IPS-NIHi11 (cell line): ENCODE measurements at regions not wholly inside any gene's neighbourhood (a gene's known extent, or its start where the extent isn't known, plus 50 kb on each side); places are given as distances from the start of the nearest gene placed in this dataset.
"Not testable (repeated sequence)": the region's sequence is repeated elsewhere in the genome, so short reads cannot be mapped to it uniquely, and the experiment has no call there.

Experiments
- DNase-seq: peaks from one replicate; pipeline ENCODE4 v3.0.0; 2012; ENCODE audit warnings: mixed read lengths, low spot score

DNA sequence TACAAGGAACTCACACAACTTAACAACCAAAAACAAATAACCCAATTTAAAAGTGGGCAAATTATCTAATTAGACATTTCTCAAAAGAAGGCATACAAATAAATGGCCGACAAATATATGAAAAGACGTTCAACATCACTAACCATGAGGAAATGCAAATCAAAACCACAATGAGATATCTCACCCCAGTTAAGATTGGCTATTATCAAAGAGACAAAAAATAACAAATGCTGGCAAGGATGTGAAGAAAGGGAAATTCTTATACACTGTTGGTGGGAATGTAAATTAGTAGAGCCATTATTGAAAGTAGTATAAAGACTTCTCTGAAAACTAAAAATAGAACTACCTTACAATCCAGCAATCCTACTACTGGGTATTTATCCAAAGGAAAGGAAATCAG is 96.7 kb upstream of the SIRPG start:
- no peak for DNase-seq

DNA sequence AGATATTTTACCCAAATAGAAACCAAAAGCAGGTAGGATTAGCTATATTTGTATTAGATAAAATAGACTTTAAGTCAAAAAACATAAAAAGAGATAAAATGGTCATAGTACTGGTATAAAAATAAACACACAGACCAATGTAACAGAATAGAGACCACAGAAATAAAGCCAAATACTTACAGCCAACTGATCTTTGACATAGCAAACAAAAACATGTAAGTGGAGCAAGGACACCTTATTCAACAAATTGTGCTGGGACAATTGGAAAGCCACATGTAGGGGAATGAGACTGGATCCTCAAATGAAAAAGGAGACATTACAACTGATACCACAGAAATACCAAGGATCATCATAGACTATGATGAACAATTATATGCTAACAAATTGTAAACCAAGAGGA is 94.5 kb upstream of the SIRPG start:
- no peak for DNase-seq

DNA sequence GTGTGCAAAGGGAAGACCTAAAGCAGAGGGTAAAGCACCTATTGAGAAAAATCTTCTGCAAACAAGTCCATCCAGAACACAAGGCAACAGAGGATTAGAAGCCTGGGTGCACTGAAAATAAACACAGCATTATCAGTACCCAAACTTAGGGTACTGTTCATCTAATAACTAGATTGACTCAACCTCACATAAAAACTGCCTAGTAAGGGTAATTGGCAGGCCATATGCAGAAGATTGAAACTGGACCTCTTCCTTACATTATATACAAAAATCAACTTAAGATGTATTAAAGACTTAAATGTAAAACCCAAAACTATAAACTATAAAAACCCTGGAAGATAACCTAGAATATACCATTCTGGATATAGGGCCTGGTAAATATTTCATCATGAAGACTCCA is 91.2 kb upstream of the SIRPG start:
- no peak for DNase-seq

DNA sequence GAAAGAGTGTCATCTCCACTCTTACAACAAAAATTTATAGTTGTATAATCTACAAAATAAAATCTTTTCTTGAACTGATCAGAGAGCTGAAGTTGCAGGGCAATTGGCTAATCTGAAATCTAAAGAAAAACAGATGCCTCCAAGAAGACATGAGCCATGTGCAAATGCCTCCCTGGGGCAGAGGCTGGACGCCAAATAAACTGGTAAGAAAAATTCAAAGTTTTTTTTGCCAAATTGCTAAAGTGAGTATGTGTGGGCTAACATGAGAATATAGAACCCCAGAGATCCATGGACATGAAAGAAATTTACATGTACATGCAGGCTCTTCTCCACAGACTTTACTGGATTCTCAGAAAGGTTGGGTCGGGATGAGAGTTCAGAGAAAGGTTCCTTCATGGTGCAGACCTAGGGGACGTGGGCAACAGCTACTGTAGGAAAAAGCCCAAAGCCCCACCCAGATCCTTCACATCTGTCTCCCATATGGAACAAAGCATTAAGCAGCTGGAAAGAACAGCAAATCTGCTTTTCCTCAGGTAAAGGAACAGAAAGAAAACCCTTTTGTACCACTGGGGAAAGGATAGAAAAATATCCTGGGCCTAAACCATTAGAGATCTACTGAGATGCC is 90.5 kb upstream of the SIRPG start:
- DNase-seq = no peak

DNA sequence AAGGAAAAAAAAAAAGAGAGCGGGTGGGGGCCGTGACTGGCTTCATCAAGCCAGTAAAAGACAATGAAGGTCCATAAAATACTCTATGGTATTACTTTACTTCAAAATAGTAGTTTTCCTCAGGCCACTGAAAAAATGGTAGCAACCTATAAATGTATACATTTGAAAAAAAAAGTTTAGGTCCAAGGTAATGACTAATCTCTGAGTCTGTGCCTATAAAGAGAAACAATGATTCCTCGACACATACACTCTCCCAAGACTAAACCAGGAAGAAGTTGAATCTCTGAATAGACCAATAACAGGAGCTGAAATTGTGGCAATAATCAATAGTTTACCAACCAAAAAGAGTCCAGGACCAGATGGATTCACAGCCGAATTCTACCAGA is 84.5 kb upstream of the SIRPG start:
- not testable (repeated sequence) for DNase-seq

DNA sequence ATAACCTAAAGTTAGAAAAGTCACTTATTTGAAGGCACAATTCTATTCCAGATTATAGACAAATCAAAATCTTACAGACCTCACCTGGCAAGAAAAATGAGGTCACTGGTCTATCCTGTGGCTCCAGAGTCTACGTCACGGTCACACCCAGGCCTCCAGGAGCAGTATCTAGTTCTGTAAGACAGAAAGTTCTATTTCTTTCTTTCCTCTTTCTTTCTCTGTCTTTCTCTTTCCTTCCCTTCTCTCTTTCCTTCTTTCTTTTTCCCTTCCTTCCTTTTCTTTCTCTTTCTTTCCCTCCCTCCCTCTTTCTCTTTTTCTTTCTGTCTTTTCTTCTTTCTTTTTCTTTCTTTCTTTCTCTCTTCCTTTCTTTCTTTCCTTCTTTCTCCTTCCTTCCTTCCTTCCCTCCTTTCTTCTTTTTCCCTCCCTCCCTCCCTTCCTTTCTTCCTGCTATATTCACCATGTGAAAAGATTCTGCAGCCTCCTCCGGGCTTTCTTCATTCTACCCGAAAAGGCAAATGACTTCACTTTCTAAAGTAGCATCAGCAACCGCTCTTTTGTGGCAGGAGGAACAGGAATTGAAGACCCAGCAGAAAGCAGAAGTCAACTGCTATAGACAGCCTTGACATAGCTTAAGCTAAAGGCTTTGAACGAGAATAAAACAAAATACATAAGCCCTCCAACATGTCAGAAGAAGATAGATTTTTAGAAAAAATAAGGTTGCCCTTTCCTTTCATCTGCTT is 83.9 kb upstream of the SIRPG start:
- no peak for DNase-seq

DNA sequence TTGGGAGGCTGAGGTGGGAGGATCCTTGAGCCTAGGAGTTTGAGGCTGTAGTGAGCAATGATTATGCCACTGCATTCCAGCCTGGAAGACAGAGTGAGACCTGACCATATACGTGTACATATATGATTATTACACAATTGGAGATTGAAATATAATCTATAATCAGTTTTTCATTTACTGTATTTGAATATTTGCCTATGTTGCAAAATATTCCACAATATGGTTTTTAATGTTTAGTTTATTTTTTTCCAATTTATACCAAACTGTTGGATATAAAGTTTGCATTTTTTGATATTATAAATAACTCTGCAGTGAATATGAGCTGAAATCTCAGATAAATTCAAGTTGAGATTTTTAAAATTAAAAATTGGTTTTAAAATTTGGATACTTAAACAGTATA is 79.6 kb upstream of the SIRPG start:
- DNase-seq = no peak

DNA sequence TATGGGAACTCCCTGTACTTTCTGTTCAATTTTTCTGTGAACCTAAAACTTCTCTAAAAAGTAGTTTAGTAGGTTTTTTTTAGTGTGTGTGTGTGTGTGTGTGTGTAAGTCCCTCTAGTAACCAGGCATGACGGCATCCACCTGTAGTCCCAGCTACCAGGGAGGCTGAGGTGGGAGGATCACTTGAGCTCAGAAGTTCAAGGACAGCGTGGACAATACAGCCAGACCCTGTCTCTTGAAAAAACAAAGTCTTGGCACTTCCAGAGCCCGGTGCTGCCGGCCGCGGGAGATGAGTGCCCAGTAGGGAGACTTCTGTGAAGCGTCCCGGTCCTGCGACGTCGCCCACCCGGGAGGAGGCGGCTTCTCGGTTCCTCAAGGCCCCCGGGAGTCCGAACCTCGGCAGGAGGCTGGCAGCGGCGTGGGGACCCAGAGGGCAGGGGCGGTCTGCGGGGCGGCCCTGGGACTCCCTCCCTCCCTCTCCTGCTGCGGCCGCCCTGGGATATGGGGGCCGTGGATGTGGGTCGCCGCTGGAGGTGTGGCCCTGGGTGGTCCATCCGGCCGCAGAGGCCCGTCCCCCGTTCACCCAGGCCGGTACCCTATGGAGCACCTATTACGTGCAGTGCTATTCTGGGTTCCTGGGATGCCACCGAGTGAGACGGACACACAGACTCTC is 78.0 kb upstream of the SIRPG start:
- DNase-seq = no peak

DNA sequence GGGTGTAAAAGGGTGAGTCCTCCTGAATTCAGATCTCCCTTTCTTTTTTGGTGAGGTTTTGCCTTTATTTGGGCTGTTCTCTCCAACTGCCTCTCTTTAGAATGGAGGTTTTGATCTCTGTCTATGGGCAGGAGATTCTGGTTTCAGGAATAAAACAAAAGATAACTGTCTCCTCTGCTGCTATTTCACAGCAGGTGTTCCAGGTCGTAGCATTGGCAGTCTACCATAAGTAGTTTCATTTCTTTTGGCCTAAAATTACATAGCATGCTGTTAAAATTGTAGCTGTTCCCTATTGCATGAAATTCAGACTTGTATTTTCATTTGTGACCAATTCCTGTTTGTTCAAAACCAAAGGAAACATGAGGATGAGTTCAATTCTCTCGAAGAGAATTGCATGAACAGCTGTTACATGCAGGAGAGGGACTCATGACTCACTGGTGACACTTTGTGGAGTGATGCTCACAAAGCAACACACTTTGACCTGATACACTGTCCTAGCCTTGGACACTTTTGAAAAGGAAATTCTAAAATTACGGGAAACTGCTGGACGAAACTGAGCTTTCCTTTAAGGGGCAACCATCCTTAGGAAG is 76.8 kb upstream of the SIRPG start:
- no peak for DNase-seq

DNA sequence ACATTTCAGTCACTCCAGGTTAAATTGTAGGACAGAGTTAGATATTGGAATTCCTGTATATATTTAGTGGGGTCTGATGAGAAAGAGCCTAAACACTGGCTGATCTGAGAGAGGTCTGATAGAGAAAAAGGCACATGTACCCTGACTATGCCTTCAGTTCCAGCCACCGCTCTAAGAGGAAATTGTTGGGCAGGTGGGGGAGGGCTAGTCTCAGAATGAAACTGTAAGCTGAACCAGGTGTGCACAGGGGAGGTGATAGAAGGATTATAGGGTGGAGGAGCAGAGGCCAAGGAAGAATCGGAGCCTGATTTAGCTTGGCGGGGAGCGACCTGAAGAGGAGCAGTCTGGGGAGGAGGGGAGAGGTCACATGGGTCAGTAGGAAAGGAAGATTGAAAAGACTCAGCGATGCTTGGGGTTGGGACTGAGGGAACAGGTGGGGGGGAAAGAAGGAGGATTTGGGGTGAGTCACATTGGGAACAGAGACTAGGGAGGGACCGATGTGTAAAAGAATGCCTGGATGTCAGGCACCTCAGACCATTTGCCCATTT is 74.3 kb upstream of the SIRPG start:
- DNase-seq = not testable (repeated sequence)

DNA sequence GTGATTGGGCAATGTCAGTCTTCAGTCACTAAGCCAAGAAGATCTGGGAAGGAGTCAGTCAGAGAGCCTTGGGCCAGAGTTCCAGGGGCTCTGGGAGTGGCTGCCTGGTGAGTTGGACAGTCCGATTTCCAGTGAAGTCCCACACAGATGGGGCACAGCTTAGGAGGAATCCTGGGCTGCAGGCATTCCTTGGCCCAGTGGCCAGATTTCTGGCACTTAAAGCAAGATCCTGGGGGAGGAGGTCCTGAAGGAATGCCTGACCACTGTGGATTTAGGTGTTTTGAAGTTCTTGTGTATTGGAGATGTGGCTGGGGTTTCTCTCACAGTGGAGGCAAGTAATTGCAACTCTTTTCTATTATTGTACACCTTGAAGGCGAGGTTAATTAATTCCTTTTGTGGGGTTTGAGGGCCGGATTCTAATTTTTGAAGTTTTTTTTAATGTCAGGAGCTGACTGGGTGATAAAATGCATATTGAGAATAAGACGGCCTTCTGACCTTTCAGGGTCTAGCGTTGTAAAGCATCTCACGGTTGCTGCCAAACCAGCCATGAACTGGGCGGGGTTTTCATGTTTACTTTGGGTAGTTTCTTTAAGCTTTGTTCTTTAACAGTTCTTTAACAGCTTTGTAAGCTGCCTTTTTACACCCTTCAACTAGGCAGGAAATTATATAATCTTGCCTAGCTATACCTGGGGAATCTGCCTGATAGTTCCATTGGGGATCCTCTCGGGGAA is 73.6 kb upstream of the SIRPG start:
- DNase-seq = not testable (repeated sequence)

DNA sequence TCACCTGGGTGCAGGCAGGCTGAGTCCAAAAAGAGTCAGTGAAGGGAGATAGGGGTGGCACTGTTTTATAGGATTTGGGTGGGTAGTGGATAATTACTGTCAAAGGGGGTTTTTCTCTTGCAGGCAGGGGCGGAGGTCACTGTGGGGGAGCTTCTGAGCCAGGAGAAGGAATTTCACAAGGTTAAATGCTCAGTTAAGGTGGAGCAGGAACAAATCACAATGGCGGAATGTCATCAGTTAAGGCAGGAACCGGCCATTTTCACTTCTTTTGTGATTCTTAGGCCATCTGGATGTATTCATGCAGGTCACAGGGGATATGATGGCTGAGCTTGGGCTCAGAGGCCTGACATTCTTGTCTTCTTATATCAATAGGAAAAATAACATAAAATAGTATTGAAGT is 69.7 kb upstream of the SIRPG start:
- DNase-seq = not testable (repeated sequence)

DNA sequence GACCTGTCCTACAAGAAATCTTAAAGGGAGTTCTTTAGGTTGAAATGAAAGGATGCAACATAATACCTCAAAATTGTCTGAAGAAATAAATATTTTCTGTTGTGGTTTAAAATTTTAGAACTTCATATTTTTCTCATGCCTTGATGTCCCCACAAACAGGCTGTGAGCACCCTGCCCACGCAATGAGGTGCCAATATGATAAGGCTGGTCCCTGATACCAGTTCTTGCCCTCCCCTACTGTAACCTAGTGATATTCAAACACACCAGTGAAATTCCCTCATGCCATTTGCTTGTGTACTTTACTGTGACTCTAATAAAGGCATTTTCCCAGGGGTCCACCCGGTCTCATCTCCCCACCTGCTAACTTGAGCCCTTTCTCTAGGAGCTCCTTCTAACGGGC is 67.3 kb upstream of the SIRPG start:
- no peak for DNase-seq

DNA sequence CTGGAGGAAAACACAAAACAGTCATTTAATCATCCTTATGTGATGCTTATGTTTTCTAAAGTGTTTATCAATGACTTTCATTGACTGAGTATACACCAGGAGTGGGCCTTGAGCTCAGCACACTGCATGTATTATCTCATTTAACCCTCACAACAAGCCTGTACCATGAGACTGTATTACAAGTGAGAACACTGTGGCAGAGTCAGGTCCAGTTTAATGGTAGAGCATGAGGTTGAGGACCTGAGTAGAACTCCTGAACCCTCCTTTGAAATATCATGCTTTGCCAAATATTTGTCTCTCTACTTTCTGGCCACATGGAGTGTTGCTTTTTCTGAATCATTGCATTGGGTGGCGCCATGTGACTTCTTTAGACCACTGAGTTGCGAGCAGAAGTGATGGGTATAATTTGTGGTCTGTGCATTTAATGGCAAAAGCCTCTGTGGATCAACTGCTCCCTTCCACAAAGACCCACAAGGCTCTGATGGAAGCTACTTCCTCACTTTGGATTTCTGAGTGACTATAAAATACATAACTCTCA is 65.0 kb upstream of the SIRPG start:
- no peak for DNase-seq

DNA sequence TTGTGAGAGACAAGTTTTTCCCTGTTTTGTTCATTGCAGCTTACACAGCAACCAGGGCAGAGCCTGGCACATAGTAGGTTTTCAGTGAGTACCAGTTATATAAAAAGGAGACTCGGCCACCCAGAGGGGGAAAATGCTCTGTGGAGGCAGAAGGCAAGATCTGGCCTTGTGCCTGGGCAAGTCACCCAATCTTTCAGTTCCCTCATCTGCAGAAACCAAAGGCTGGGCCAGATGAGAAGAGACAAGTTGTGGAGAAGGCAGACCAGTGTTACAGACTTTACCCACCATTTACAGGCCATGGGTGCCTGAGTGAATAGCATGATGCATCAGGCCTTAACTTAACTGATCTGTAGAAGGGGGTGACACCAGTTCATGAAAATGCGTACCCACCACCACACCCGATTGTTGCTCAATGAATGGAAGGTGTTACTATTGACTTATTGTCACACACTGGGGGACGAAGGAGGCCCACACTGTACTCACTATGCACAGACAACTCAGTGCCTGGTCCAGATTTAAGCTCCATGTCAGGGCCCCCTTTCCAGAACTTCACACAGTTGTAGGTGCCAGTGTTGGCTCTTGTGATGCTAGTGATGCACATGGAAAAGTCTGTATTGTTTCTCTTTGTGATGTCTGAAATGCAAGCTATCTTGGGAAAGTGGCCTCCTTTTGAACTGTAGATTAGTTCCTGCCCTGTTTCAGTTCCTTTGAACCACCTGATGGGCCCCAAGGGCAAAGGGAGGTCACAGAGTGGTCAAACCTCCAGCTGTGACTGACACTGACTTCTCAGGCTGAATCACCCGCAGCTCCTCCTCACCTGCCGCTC is 64.3 kb upstream of the SIRPG start:
- peak; percentile 72 for DNase-seq

DNA sequence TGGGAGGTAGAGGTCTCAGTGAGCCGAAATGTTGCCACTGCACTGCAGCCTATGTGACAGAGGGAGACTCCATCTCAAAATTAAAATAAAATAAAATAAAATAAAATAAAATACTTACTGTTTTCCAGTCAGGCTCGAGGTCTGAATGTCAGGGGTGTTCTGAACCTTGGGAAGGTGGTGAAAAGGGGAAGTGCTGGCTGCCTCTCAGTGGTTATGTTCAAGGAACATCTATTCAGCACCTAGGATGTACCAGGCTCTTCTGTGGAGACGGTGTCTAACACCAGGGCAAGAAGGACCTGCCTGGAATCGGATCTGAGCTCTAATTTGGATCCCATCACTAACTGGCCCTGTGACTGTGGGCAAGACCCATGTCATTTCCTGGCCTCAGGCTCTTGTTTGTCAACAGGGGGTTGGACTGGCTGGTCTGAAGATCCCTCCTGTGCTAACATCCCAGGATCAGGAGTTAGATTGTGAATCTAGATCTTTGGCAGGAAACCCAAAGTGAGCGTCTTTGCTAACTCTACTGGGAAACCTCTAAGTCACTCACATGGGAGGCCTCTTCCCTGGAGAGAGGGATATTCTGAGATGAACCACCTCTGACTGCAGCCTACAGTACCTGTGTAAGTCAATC is 63.4 kb upstream of the SIRPG start:
- DNase-seq = no peak

DNA sequence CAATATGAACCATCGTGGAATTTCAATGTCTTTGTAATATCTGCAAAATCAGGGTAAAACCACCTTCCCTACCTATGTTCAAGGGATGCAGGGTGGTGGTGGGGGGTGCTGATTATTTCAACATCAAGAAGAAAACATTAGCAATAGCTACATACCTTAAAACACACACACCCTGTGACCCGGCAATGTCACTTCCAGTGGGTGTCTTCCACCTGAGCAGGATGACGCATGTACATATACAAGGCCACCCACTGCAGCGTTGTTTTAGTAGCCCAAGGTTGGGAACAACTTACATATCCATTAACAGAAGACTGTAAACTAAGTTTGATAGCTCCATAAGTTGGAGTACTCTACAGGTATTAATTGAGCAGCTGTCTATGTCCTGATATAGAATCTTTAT is 62.6 kb upstream of the SIRPG start:
- no peak for DNase-seq

DNA sequence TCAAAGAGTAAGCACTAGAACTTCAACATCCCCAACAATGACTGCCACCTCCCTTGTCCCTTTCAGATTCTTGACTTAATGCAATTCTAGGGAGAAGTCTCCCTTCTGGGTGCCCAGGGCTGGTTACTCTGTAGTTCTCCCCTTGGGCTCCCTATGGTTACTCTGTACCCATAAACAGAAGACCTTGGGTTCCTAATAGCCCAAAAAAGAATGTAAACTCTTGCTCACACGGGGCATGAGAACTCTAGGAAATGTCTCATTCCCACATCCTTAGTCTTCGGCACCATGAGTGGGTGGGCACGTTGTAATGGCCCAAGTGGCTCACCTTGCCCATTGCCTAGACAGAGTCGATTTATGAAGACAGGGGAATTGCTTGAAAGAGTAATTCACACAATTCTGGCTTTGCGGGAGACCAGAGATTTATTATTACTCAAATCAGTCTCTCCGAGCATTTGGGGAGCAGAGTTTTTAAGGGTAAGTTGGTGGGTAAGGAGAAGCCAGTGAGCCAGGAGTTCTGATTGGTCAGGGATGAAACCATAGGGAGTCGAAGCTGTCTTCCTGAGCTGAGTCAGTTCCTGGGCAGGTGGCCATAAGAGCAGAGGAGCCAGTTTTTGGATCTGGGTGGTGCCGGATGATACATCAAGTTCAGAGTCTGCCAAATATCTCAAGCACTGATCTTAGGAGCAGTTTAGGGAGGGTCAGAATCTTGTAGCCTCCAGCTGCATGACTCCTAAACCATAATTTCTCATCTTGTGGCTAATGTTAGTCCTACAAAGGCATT is 61.2 kb upstream of the SIRPG start:
- DNase-seq = no peak
